ENCODE measurements at regions not wholly inside any gene's neighbourhood (a gene's known extent, or its start where the extent isn't known, plus 50 kb on each side); places are given as distances from the start of the nearest gene placed in this dataset.

- TF ChIP-seq CTCF (IDR thresholded peaks at IDR 0.05), result no peak
- no peak for TF ChIP-seq POLR2A (IDR thresholded peaks at IDR 0.05)
Measured at GRCh38 chr5:105530716-105531261, 1968.2 kb upstream of the NUDT12 start.

Measured in right lobe of liver (tissue), 4 donors.